ENCODE measurements at regions not wholly inside any gene's neighbourhood (a gene's known extent, or its start where the extent isn't known, plus 50 kb on each side); places are given as distances from the start of the nearest gene placed in this dataset.

GRCh38 chr5:24804221-24804681, 159.5 kb upstream of the CDH10 start:
- DNase-seq = no peak

DNA sequence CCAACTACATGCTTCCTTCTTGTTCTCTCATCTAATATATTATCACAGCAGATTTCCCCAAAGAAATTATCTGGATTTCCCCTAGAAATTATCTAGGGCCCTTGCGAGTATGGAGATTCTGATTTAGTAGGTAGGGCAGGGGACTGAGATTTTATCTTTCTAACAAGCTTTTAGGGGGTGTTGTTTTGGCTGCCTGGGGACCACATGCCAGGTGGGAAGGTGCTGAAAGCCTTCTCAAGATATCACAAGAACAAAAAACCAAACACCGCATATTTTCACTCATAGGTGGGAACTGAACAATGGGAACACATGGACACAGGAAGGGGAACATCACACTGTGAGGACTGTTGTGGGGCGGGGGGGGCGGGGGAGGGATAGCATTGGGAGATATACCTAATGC, 146.5 kb upstream of the CDH10 start:
- DNase-seq = no peak

DNA sequence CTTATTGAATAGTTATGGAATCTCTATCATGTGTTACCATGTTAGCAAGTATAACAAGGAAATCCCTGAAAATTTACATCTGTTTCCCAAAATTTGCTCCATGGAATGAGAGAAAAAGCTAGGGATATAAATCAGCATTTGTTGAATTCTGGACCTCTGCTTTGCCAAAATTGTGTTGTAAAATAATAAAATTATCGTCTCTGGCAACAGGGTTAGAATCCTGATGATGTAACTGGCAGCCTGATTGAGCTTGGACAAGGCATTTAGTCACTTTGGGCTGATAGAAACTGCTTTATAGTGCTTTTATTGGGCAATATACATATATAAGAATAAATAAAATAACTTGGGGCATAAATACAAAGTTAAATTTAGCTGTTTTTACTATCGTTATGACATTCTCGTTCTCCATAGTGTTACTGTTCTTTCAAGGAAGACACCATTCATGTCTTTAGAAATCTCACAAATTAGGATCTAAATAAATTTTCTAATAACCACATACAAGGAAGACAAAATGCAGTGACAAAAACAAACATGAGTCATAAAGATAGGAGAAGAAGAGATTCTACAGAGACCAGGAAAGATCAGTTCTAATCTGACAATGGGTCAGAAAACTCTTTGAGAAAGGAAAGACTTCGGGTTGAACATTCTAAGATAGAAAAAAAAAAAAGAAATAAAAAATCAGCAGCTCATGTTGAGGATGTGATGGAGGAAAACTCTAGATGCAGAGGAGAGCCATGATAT, 145.0 kb upstream of the CDH10 start:
- no peak for DNase-seq

- no peak for DNase-seq
Observed at GRCh38 chr5:24788829-24789514, 144.2 kb upstream of the CDH10 start.

GRCh38 chr5:24786108-24786507, 141.3 kb upstream of the CDH10 start:
- no peak for DNase-seq

GRCh38 chr5:24783596-24783995, 138.8 kb upstream of the CDH10 start:
- no peak for DNase-seq

- DNase-seq = no peak
Observed at GRCh38 chr5:24777392-24777791, 132.6 kb upstream of the CDH10 start.

- no peak for DNase-seq
Observed at GRCh38 chr5:24773261-24773660, 128.5 kb upstream of the CDH10 start.

DNA sequence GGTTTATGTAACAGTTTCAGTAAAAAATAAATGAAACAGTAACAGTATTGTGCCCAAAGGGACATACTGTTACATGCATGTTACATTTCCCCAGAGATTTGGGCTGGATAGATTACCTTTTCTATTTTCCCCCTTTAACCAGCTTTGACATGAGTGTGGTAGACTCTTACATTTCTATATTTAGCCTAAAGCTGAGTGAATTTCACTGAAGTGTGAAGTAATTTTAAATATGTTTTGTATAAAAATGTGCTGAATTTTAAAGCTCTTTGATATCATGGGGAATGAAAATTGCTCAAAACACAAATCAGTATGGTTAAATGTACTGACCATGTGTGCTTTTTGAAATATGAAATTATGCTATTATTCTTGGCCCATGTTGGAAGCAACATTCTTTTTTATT, 122.3 kb upstream of the CDH10 start:
- DNase-seq = no peak

DNA sequence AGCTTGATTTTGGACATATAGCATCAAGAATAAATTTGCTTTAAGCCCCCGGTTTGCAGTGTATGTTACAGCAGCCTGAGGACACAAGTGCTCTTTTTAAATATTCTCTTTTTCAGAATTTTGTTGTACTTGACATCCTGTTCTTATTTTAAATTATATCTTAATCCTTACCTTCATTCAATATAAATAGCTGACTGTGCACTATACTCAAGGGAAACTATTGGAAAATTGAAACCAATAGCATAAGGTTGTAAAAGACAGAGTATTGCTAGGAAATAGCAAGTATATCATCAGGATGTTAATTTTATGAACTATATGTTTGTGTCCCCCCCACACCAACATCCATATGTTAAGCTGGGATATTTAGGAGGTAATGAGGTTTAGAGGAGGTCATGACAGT, 120.4 kb upstream of the CDH10 start:
- no peak for DNase-seq

DNA sequence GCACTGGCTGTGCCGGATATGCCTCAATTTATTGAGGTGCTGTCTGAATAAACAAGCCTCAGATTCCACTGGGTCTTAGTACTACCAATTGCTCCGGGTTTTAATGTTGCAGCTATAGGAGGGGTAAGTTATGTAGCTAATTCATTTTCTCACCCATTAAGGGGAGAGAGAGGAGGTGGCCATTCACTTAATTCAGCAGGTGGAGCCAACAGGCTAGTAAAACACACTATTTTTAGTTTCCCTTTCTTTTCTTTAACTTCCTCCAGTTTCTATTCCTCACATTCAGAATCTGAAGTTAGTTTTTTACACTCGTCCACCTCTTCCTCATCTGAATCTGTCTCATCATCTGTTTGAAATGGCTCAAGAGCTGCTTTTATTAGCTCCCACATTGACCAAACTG, 105.6 kb upstream of the CDH10 start:
- DNase-seq = no peak

GRCh38 chr5:24749701-24750100, 104.9 kb upstream of the CDH10 start:
- no peak for DNase-seq

- DNase-seq = no peak
Observed at GRCh38 chr5:24747327-24747726, 102.5 kb upstream of the CDH10 start.

- DNase-seq = no peak
Observed at GRCh38 chr5:24742334-24742733, 97.6 kb upstream of the CDH10 start.

DNA sequence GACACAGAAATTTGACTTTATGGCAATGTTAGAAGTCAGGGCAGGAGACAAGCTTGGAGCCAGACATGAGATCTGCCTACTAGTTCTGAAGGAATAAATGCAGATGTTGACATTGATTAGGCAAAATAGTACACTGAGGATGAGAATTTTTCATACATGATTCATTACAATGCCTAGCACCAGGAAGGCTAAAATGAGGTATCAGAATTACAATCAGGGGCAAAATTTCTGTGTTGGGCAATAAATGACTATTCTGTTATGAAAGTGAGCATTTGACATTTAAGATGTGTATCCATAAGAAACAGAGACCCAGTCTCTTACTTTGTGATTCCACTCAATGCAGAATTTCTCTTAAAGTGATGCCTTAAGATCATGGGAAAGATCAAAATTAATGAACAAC, 92.4 kb upstream of the CDH10 start:
- DNase-seq = no peak

DNA sequence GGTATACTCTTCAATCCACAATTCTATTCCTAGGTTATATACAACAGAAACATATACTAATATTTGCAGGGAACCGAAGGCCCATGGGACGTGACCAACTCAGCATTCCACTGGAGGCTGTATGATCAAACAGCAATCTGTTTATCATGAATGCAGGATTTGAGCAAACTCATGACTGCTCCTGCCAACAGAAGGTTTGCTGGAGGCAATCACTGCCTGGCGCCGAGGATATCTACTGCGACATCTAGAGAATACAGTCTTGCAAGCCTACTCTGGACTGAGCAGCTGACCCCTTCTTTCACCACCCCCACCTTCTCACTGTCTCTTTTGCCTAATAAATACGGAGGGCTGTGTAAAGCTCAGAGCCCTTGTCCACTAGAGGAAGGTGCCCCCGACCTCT, 90.5 kb upstream of the CDH10 start:
- DNase-seq = no peak

DNA sequence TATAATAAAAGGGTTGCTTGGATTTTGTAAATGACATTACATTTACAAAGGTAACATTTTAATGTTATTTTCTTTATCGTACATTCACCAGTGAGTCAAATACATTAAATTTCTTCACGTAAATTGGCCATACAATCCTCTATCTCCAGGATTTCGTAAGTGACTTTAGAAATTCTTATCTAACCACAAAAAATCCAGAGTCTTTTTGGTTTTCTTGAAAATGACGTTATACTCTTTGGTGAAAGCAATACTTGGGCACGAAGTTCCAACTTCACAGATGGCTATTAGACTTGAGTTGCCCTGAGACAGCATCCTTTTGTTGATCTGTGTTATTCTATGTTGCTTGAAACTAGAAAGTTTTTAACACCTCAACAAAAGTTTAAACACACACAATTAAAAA, 87.4 kb upstream of the CDH10 start:
- no peak for DNase-seq

- DNase-seq = no peak
Observed at GRCh38 chr5:24720743-24721142, 76.0 kb upstream of the CDH10 start.

DNA sequence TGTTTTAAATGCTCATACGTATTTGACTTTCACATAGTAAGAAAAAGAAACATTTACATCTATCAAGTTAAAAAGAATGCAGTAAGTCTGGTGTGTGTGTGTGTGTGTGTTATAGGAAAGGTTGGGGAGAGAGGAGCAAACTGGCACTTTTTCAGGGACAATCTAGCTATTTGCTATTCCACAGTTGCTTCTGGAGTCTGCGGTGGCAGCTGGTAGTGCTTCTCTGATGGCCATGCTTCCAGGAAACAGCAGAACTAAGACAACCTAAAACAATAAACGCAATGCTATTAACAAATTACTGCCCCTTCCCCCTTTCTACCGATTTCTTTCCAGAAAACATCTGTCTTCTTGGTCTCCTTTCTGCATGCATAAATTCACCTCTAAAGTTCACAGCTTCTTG, 70.0 kb upstream of the CDH10 start:
- no peak for DNase-seq

DNA sequence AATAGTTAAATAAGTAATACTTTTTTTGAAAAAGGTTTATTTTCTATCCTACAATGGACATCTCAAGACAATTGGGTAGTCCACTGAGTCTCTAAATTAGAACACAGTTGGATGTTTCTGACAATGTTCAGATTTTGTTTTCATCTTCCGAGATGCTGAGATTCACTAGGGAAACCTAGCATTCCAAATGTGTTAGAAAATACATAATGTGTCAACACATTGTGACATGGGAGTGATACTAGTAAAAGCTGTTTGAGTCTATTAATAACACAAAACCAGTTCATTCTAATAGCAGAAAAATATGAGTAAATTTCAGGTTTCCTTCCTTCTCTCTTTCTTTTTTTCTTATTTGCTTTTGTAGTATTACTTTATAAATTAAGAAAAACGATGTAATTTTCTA, 68.2 kb upstream of the CDH10 start:
- no peak for DNase-seq

- no peak for DNase-seq
Observed at GRCh38 chr5:24712047-24712446, 67.3 kb upstream of the CDH10 start.

- DNase-seq = no peak
Observed at GRCh38 chr5:24703934-24704333, 59.2 kb upstream of the CDH10 start.
